ENCODE measurements at regions not wholly inside any gene's neighbourhood (a gene's known extent, or its start where the extent isn't known, plus 50 kb on each side); places are given as distances from the start of the nearest gene placed in this dataset.

DNA sequence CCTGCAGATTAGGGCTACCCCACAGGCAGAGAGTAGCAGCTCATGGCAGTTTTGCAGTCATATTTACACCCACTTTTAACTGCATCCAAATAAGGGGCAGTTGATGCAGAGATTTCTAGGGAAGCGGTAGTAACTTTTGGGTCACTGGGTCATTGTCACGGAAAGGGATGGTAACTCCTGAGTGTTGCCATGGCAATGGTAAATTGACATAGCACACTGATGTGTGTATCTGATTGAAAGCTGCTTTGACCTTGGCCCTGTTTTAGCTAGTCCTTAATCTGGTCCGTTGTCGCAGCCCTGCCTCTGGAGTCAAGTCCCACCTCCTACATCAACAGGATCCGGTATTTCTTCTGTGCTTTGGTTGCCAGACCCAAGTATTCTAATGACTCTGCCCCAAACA is 199.1 kb upstream of the TCF21 start (continued):
- TF ChIP-seq, protein P1, sequence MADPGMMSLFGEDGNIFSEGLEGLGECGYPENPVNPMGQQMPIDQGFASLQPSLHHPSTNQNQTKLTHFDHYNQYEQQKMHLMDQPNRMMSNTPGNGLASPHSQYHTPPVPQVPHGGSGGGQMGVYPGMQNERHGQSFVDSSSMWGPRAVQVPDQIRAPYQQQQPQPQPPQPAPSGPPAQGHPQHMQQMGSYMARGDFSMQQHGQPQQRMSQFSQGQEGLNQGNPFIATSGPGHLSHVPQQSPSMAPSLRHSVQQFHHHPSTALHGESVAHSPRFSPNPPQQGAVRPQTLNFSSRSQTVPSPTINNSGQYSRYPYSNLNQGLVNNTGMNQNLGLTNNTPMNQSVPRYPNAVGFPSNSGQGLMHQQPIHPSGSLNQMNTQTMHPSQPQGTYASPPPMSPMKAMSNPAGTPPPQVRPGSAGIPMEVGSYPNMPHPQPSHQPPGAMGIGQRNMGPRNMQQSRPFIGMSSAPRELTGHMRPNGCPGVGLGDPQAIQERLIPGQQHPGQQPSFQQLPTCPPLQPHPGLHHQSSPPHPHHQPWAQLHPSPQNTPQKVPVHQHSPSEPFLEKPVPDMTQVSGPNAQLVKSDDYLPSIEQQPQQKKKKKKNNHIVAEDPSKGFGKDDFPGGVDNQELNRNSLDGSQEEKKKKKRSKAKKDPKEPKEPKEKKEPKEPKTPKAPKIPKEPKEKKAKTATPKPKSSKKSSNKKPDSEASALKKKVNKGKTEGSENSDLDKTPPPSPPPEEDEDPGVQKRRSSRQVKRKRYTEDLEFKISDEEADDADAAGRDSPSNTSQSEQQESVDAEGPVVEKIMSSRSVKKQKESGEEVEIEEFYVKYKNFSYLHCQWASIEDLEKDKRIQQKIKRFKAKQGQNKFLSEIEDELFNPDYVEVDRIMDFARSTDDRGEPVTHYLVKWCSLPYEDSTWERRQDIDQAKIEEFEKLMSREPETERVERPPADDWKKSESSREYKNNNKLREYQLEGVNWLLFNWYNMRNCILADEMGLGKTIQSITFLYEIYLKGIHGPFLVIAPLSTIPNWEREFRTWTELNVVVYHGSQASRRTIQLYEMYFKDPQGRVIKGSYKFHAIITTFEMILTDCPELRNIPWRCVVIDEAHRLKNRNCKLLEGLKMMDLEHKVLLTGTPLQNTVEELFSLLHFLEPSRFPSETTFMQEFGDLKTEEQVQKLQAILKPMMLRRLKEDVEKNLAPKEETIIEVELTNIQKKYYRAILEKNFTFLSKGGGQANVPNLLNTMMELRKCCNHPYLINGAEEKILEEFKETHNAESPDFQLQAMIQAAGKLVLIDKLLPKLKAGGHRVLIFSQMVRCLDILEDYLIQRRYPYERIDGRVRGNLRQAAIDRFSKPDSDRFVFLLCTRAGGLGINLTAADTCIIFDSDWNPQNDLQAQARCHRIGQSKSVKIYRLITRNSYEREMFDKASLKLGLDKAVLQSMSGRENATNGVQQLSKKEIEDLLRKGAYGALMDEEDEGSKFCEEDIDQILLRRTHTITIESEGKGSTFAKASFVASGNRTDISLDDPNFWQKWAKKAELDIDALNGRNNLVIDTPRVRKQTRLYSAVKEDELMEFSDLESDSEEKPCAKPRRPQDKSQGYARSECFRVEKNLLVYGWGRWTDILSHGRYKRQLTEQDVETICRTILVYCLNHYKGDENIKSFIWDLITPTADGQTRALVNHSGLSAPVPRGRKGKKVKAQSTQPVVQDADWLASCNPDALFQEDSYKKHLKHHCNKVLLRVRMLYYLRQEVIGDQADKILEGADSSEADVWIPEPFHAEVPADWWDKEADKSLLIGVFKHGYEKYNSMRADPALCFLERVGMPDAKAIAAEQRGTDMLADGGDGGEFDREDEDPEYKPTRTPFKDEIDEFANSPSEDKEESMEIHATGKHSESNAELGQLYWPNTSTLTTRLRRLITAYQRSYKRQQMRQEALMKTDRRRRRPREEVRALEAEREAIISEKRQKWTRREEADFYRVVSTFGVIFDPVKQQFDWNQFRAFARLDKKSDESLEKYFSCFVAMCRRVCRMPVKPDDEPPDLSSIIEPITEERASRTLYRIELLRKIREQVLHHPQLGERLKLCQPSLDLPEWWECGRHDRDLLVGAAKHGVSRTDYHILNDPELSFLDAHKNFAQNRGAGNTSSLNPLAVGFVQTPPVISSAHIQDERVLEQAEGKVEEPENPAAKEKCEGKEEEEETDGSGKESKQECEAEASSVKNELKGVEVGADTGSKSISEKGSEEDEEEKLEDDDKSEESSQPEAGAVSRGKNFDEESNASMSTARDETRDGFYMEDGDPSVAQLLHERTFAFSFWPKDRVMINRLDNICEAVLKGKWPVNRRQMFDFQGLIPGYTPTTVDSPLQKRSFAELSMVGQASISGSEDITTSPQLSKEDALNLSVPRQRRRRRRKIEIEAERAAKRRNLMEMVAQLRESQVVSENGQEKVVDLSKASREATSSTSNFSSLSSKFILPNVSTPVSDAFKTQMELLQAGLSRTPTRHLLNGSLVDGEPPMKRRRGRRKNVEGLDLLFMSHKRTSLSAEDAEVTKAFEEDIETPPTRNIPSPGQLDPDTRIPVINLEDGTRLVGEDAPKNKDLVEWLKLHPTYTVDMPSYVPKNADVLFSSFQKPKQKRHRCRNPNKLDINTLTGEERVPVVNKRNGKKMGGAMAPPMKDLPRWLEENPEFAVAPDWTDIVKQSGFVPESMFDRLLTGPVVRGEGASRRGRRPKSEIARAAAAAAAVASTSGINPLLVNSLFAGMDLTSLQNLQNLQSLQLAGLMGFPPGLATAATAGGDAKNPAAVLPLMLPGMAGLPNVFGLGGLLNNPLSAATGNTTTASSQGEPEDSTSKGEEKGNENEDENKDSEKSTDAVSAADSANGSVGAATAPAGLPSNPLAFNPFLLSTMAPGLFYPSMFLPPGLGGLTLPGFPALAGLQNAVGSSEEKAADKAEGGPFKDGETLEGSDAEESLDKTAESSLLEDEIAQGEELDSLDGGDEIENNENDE (IDR thresholded peaks at IDR 0.05; ENCODE audit: insufficient replicate concordance, low read length): no peak
- TF ChIP-seq E2F6 (IDR thresholded peaks at IDR 0.05): no peak
- no peak for TF ChIP-seq ATF2 (IDR thresholded peaks at IDR 0.05; ENCODE audit: low read length)
- TF ChIP-seq ASH2L (IDR thresholded peaks at IDR 0.05; ENCODE audit: low read length): no peak

Measured in H1 (cell line).